GM10248 (cell line): ENCODE measurements at regions not wholly inside any gene's neighbourhood (a gene's known extent, or its start where the extent isn't known, plus 50 kb on each side); places are given as distances from the start of the nearest gene placed in this dataset.
"Not testable (repeated sequence)": the region's sequence is repeated elsewhere in the genome, so short reads cannot be mapped to it uniquely, and the experiment has no call there.

Source experiments
- CTCF ChIA-PET: fragments of 300-600 bp; sonication (Branson Sonifier 250); formaldehyde crosslinking; extraction: SDS; loops from one replicate; lab custom pipeline; 2021; ENCODE audit warnings: antibody characterized with exemption; lab: Yijun Ruan, JAX
- POLR2A ChIA-PET: fragments of 350-650 bp; sonication (Branson Sonifier 250); formaldehyde crosslinking; extraction: SDS; loops from one replicate; lab custom pipeline; 2020; ENCODE audit warnings: antibody characterized with exemption; lab: Yijun Ruan, JAX
- DNase-seq: peaks from one replicate; pipeline ENCODE4 v3.0.0; 2012; ENCODE audit errors: extremely low spot score
- TF ChIP-seq, protein P1 (sequence below): IDR thresholded peaks from 2 replicates; pipeline ENCODE4 v1.5.1; 2012; ENCODE audit warnings: mild to moderate bottlenecking, low read depth; ENCODE audit errors: extremely low read depth, missing control alignments, control extremely low read depth

DNA sequence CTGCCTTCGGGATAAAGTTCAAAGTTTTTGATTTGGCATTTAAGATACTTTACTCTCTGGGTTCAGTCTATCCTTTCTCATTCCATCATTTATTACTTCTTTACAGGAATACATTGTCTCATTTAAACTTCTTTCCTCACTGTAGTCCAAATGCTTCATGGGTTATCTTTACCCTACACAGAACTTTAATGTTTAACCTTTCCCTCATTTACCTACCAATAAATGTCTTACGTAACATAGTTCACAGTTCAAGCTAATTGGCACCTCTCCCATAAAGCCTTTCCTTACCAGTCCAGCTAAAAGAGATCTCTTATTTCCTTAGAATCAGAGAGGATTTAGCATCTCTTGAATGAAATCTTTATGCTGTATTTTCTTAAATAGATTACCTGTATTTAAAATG, 476.3 kb upstream of the SEL1L start:
- CTCF ChIA-PET, result interaction anchor here (1.0 to 6.2 kb wide), 3 partner anchors 12 to 18 kb away, joined by 3 to 44 read pairs (median 3); no protein-coding TSS in a partner anchor
- TF ChIP-seq, protein P1, sequence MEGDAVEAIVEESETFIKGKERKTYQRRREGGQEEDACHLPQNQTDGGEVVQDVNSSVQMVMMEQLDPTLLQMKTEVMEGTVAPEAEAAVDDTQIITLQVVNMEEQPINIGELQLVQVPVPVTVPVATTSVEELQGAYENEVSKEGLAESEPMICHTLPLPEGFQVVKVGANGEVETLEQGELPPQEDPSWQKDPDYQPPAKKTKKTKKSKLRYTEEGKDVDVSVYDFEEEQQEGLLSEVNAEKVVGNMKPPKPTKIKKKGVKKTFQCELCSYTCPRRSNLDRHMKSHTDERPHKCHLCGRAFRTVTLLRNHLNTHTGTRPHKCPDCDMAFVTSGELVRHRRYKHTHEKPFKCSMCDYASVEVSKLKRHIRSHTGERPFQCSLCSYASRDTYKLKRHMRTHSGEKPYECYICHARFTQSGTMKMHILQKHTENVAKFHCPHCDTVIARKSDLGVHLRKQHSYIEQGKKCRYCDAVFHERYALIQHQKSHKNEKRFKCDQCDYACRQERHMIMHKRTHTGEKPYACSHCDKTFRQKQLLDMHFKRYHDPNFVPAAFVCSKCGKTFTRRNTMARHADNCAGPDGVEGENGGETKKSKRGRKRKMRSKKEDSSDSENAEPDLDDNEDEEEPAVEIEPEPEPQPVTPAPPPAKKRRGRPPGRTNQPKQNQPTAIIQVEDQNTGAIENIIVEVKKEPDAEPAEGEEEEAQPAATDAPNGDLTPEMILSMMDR, result no peak
- POLR2A ChIA-PET, result no interaction called here
- no peak for DNase-seq

DNA sequence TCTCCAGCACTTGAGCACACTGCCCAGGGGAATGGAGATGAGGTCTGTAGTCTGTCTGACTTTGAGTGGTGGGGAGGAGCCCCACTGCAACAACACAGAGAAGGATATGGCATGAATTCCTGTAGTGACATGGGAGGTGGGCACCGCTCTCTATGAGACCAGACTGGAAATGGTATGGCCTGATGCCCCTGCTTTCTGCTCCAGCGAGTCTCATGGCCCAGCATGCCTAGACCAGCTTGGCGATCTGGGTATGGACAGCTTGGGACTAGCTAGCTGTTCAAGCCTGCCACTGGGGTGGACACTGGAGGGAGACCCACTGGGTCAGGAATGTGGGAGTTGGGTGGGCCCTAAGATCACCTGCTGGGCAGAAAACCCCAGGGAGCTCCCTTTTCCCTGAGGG, 477.8 kb upstream of the SEL1L start:
- no peak for DNase-seq
- POLR2A ChIA-PET, result no interaction called here
- TF ChIP-seq, protein P1, result no peak
- CTCF ChIA-PET, result interaction anchor here (1.6 to 6.2 kb wide), 3 partner anchors 10 to 20 kb away, joined by 5 to 44 read pairs (median 5); no protein-coding TSS in a partner anchor

GRCh38 chr14:82029038-82029437, 495.4 kb upstream of the SEL1L start:
- DNase-seq, result peak; percentile 13
- TF ChIP-seq, protein P1, result no peak
- POLR2A ChIA-PET, result no interaction called here
- CTCF ChIA-PET, result interaction anchor here (1.1 kb wide), 1 partner anchor 11 kb away, joined by 4 read pairs; no protein-coding TSS in a partner anchor

DNA sequence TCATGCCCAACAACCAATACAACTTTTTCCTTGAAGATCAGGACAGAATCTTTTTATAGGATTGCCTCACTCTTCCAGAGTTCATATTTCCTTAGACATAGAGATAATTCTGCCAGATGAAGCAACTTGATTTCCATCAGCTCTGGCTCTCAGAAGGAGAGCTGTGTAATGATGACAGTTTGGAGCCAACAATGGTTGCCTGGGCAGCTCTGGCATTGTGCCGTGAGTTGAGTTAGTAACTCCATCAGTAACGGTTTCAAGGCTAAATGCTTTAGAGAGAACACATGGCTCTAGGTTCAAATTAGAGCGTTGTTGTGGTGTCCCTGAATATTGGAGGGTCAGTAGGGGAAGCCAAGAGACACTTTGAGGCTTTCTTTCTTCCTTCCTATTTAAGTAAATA, 501.7 kb upstream of the SEL1L start:
- ChIA-PET POLR2A (no interaction called here), CTCF (no interaction called here)
- TF ChIP-seq, protein P1, result no peak
- no peak for DNase-seq

DNA sequence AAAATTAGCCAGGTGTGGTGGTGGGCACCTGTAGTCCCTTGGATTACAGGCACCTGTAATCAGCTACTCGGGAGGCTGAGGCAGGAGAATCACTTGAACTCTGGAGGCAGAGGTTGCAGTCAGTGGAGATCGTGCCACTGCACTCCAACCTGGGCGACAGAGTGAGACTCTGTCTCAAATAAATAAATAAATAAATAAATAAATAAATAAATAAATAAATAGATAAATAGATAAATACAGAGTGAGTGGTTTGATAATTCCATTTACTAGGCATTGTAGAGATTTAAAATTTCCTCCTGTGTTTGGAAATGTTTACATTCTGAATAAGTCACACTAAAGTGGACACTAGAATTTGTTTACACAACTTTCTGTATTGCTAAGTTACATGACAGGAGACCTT, 504.4 kb upstream of the SEL1L start:
- CTCF ChIA-PET, result interaction anchor here (0.8 to 1.0 kb wide), 2 partner anchors 12 to 47 kb away, joined by 3 read pairs; no protein-coding TSS in a partner anchor
- DNase-seq, POLR2A ChIA-PET: not testable (repeated sequence)

DNA sequence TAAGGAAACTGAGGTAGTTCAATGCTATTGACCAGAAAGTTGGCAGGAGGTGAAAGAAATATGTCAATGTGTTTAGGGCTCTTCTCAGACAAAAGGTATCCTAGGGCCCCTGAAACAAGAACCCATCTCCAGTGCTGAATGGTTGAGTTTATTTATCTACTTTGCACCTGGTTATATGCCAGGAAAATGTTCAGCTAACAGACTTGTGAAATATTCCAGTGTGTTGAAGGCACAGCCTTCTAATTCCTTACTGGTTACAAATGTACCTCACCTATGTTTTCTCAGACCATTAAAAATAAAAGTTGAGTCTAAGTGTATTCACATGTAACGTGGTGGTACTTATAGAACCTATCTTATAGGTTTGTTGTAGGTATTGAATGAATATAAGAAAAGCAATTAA, 511.7 kb upstream of the SEL1L start:
- TF ChIP-seq, protein P1, result no peak
- DNase-seq, result no peak
- ChIA-PET POLR2A (no interaction called here), CTCF (no interaction called here)

- TF ChIP-seq, protein P1, result no peak
- DNase-seq, result no peak
- POLR2A ChIA-PET, result interaction anchor here (0.7 kb wide), 1 partner anchor 846 kb away, joined by 3 read pairs; no protein-coding TSS in a partner anchor
- CTCF ChIA-PET, result interaction anchor here (1.1 kb wide), 1 partner anchor 9 kb away, joined by 3 read pairs; no protein-coding TSS in a partner anchor
Measured at GRCh38 chr14:82046512-82047226, 513.0 kb upstream of the SEL1L start.
